Lung microvascular endothelial cell (primary cell): ENCODE measurements at regions not wholly inside any gene's neighbourhood (a gene's known extent, or its start where the extent isn't known, plus 50 kb on each side); places are given as distances from the start of the nearest gene placed in this dataset.
A peak's percentile ranks its signal among the peaks of the same experiment; 100 is the strongest.
"Not testable (repeated sequence)": the region's sequence is repeated elsewhere in the genome, so short reads cannot be mapped to it uniquely, and the experiment has no call there.

Experiments
- DNase-seq, 2 donors: peaks; one replicate each; pipeline versions ENCODE4 v3.0.0 to v3.0.0-alpha.2; 2010; ENCODE audit warnings: low read depth in 2 of 2

DNA sequence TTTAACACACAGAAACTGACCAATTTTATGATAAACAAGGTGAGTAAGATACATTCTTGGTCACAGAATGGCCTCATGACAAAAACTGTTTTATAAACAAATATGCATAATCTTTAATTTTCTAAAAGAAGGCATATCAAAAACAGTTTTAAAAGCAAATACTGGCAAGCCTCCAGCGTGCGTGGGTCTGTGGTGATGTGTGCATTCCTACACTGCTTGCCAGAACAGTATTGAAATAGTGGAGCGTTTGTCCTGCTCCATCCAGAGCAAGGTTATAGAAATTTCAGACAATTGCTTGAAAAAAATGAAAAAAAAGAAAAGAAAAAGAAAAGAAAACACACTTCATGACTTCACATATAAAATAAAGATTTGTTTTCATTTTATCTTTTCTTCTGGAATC lies 140.9 kb downstream of the MZT1 start:
- DNase-seq: no peak

DNA sequence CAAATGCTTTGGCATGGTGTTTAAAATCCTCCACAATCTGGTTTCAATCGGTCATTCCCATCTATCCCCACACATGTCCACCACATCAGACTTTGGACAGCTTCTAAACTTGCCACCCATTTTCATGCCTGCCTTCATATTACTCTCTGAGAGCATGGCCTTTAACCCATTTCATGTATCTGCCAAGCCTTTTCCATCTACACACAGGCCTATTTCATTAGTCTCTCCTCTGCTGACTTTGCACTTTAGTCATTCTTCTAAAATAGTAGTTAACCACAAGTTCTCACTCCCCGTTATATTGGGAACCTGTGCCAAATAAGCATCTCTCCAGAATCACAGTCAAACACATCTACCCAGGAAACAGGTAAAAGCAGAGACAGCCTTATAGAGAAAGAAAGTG lies 142.2 kb downstream of the MZT1 start:
- no peak for DNase-seq

DNA sequence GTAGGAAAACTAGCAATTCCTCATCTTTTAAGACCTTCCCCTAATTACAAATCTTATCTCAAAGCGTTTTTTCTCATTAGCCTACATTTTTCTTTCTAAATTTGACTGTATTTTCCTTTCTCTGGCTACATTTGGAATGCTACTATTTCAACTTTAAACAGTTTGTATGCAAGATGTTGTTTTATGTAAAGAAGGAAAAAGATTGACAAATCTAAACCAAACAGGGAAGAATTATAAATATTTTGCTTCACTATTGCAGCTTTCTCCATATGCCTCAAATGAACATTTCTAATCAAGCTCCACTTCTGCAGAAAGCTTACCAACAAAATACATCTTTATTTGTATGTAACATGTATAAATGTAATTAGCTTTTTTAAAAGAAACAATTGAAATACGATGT lies 156.2 kb downstream of the MZT1 start:
- DNase-seq: no peak

DNA sequence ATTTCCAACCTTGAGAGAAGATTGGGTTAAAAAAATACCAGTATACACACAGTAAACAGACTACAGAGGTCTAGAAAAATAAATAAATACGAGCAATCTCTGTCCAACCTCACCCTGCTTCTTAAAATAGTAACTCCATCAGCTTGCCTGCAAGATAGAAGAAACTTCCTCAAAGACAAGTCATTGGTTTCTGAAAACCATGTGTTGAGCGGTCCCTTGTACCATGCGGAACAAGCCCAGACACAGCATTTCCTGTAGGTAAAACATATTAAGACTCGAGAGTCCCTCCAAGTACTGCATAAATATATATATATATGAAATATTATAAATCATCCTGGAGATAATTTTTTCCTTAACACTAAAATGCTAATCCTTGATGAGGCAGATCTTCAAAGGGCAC lies 157.4 kb downstream of the MZT1 start:
- no peak for DNase-seq

DNA sequence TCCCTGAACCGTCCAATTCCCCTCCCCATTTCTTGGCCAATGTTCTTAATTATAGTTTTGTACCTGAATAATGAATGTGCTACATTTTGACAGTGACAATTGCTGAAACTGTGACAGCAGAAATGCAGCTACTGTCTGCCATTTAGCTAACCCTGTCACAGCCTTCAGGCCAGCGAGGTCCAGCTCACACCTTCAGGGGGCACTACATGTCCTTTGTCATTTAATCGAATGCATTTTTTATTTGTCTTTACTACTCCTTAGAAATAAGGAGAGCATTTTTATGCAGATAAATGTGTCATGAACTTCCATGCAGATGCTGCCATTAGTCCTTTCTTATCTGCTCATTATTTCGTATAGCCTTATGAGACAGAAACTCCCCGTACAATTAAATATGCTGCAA lies 159.9 kb downstream of the MZT1 start:
- no peak for DNase-seq

DNA sequence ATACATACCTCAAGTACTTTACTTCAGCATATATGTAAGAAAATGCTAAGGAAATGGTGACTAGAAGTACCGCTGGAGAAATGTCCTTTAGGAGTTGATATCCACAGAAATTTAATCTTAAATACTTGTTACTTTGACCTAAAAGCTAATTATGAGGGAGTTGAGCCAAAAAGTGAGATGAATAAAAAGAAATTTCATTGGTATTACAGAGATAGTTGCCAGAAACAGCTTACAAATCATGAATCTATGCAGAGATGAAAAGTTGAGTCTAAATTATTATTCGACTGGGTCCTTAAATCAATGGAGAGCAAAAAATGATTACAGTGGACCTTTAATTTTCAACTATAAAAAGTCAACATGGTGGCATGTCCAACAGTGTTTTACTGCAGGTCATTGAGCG lies 160.9 kb downstream of the MZT1 start:
- DNase-seq: no peak

DNA sequence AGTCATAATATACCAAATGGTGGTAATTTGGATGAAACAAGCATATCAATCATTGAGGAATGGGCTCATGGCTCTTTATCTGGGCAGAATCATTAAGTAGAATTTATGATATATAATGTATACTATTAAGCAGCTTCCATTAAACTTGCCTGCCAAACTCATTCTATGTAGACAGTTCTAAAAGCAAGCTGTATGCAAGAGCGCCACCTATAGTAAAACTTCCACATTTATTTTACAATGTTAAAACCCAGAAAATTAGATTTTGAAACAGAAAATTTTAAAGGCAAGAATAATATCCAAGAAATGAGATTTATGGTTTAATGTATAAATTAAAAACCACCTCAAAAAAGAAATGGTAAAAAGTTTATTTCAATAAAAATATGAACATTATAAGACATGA lies 161.5 kb downstream of the MZT1 start:
- peak; percentile 4 to 23 for DNase-seq

DNA sequence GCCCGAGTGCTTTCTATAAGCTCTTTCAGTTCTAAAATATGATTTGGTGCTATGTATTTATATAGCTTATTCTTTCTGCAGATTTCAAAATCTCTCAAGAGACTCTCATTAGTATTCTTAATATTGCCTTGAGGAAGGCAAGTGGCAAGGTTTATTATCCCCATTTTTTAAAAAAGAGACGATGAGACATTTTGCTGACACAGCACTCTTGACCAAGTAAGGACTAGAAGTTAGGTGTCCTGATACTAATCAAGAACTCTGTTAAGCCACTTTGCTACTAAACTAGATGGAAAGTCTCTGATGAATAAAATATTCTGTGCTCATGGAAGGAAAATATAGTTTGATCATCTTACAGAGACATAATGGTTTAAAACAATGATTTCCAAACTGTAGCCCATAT lies 164.7 kb downstream of the MZT1 start:
- no peak for DNase-seq

DNA sequence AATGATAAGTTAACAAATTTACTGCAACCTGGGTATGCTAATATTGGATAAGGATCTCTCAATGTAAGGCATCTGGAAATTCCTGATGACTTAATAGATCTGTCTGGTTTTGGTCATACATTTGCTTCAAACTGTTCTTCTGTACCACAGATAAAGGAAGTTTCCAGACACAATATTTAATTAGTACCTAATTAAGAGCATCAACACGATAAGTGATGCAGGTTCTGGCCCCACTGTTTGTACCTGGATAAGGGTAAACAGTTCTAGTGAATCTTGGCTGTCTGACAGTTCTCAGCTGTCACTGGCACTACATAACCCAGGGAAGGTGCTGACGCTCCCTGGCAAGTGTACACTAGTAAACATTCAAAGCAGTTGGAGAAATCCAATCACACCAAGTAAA lies 165.6 kb downstream of the MZT1 start:
- DNase-seq: no peak

DNA sequence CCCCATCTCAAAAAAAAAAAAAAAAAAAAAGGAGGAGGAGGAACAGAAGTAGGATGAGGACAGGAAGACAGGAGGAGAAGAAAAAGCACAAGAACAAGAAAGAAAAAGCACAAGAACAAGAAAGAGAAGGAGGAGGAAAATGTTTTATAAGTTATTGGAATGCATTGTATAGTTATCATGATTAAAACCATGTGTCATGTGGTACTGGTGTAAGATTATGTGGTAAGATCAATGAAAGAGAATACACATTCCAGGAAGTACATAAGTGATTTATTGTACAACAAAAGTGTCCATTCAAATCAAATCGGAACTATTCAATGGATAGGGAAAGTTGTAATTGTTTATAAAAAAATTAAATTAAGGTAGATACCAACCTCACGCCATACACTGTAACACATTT lies 167.7 kb downstream of the MZT1 start:
- DNase-seq: no peak

DNA sequence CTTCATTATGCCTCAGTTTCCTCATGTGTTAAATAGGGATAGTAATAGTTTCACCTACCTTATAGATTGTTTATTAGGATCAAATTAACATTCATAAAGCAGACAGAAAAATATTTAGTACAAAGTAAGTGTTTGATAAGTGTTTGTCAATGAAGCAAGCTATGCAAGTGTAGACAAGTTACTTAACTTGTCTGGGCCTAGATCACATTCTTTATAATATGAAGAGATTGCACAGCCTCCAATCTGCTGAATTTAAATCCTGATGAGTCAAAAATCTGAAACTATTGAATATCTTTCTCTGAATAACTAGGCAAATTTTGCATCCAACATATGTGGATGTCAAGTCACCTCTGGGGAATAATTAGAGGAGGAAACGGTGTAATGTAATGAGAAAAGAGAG lies 170.5 kb downstream of the MZT1 start:
- no peak for DNase-seq

DNA sequence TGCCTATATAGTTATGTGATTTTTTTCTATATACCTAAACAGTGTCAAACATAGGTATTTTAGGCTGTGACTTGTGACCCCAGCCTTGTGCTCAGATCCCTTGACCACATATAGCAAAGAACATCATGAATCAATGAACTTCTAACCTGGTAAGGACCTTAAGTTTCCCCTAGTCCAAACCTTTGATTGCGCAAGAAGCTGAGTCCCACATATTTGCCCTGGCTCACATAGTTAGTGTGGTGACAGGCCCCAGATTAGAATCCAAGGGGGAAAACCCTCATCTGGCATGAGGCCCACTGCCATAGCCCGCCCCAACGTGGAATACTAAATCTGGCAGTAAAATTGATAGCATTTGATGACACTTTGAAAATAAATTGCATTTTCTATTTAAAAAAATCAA lies 171.8 kb downstream of the MZT1 start:
- DNase-seq: no peak

DNA sequence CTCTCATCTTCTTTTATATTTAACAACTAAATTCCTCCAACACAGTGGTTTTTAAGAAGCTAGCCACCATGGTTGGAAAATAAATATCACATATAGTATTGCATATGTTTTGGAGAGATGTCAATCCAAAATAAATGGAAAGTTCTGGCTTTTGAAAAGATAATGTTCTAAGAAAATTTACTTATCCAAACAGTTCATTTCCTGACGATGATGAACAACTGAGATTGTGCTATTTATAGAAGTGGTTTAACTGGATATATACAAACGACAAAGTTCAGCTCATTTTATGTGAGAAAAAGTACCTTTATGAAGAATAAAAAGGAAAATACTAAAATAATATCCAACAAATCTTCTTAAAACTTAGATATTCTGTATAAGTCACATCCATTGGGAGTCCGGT lies 174.7 kb downstream of the MZT1 start:
- no peak for DNase-seq

DNA sequence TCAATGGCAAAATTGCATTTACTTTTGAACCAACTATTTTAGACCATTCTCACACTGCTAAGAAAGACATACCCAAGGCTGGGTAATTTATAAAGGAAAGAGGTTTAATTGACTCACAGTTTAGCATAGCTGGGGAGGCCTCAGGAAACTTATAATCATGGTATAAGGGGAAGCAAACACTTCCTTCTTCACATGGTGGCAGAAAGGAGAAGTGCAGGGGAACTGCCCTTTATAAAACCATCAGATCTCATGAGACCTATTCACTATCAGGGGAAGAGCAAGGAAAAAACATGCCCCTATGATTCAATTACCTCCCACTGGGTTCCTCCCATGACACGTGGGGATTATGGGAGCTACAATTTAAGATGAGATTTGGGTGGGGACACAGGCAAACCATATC lies 181.5 kb downstream of the MZT1 start:
- not testable (repeated sequence) for DNase-seq

DNA sequence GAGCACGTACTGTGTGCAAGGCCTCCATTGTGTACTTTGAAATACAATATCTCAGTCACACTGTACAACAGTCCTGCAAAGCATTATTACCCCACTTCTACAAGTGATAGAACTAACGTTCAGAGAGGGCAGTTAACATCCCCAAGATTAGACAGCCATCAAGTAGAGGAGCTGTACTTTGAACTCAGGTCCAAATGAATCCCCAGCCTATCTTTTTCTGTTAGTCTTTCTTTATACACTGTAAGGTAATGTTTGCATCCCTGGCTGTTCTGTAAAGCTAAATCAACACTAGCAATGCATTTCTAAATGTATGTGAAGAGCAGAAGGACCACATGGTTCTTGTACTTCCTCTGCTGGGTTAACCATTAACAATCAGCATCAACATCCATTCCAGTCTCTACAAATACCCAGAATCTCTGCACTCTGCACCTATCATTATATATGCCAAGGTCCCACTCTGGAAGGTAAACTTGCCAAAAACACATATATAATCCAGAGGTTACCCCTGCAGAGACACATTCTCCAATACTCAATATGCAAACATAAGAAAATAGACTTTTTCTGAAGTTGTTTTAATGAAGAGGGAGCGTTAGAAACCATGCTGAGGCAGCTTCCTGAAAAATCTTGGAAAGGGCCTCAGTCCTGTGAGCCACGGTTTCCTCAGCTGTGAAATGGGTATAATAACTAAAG lies 182.3 kb downstream of the MZT1 start:
- no peak for DNase-seq

DNA sequence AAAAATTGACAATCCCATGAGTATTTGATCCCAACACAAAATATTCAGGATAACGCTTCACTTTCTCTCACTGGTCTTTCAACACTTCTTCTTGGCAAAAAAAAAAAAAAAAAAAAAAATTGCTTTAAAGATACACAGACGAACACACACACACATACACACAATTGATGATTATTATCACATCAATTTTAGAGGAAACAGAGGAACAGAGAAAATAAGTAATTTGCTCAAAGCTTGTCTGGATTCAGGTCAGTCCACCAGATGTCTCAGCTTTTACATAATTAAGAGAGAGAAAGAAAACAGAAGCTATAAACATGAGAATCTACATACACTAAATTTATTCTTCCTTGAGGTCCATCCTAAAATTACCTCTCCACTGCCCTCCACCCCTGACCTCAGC lies 183.4 kb downstream of the MZT1 start:
- no peak for DNase-seq

DNA sequence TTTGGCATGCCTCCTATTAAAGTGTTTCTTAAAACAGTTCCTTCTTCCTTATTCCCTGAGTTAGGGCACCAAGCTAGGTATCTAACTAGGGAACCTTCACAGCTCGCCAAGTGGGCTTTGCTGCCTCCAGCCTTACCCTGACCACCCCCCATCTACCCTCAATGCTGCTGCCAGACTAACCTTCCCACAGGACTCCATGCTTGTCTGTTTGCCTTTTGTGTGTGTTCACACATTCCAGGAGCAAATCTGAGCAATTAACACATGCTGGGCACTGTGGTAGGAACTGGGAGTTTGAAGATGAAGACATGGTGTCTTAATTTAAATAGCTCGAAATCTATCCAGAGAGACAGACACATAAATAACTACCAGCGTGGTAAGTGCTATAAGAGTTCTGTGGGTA lies 185.2 kb downstream of the MZT1 start:
- no peak for DNase-seq

DNA sequence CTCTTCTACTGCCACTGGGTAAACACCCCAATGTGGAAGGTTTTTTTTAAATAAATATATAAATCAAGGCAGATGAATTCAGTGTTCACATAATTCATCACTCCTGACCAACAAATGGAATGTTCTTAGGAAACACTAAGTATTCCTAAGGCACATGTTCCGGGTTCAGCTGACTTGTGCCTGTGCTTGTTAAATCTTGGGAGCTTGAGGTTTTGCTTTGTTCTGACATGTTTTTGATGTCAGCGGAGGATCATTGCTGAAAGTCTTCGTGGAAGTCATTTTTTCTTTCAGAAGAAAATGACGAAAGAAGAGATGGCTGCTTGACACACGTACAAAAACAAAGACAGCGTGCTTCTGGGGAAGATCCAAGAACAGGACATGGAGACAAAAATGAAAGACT lies 185.8 kb downstream of the MZT1 start:
- no peak for DNase-seq

DNA sequence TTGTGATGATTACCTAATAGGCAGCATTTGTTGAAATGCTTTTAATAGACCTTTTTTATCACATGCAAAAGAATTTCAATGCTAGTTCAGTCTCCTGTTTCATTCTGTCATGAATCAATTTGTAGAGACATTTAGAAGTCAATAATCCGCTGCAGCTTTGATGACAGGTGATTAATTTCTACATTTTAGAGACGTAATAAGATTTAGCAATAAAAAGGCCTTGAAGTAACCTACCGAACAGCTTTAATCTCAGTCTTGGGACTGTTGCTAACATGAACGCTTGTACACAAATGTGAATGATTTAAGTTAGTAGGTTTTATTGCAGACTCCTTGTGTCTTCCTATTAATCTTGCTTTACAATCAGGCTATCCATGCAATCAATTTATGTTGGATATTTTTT lies 186.5 kb downstream of the MZT1 start:
- DNase-seq: no peak

DNA sequence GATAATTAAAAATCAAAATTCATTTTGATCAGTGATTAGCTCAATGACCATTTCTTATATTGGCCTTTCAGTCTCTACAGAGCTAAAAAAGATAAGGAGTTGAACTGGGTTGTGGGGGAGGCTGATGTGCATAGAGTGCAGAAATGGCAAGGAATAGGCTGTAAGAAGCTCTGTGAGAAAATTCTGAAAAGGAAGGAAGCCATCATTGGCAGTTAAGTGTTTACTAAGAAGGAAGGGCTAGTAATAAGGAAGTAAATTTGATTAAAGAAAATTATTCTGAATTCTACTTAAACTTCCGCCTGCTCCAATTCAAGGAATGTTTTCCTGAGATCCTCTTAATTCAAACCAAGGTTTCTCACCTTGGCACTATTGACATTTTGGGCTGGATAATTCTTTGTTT lies 187.5 kb downstream of the MZT1 start:
- DNase-seq: no peak

DNA sequence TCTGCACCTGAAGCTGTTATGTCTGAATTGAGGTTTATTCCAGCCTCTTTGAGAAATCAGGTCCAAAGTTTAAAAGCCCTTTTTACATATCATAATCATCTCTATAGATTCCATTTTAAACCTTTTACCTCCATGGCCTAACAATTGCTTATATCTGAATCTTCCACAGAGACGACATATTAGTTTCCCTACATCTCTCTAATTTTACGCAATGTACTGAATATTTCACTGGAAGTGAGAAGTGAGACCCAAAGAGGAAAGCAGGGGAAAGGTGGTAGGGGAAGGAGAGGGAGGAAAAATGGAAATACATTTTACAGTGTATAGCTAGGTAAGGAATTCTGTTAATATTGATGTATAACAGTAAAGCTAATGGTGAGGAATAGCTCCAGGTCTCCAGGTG lies 189.6 kb downstream of the MZT1 start:
- no peak for DNase-seq

DNA sequence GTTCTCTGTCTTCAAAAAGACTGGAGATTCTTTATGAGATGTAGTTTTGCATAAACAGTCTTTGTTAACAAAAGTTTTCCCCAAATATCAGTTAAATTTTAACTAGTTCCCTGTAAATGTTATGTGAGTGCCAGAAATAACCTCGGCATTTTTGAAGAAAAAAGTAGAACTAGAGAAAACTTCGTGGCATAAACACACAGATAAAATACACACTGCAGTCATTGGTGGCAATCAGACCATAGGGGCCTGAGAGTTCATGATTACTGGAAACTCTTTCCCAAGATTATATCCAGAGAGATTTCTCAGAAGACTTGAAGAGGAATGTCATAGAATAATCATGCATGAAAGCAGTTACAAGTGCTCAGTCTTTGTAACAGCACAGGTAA lies 190.0 kb downstream of the MZT1 start:
- no peak for DNase-seq

DNA sequence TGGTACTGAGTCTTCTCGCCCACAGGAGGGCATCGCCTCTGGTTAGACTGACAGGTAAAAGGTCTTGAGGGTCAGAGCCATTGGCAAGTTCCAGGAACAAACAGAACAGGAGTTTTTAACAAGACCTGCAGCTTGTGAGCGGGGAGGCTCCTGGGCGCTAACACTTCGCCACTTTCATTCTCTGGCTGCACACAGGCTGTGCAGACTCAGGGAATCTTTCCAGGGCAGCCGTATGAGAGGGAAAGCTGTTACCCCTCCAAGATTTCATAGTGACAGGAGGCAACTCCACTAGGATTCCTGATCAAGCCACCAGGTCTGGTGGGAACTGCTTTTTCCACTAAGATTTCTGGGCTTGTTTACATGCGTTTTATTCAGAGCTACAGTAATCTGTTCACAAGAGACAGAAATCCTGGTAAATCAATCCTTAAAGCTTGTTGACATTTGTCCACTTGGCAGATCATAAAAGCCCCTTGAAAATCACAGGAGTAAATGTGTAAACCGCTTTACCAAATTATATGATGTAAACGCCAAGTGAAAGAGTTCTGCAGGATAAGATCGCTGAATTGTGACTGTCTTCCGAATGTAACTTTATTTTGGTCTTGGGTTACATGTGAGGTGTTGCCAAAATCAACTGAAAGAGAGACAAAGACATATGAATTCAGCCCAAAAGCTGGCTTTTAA lies 190.6 kb downstream of the MZT1 start:
- no peak for DNase-seq
